Glutamatergic neuron (in vitro differentiated cells): ENCODE measurements at regions not wholly inside any gene's neighbourhood (a gene's known extent, or its start where the extent isn't known, plus 50 kb on each side); places are given as distances from the start of the nearest gene placed in this dataset.

Experiments
- DNase-seq: peaks from one replicate; pipeline ENCODE4 v3.0.0; 2022
- H3K27ac Mint-ChIP-seq: one replicate; pipeline ENCODE4 v1.8.0; 2020; ENCODE audit warnings: mild to moderate bottlenecking, mixed read lengths, inconsistent platforms; ENCODE audit not compliant: unreplicated experiment
- H3K27me3 Mint-ChIP-seq: one replicate; pipeline ENCODE4 v1.8.0; 2020; ENCODE audit warnings: mild to moderate bottlenecking, moderate library complexity, mixed read lengths, inconsistent platforms; ENCODE audit not compliant: unreplicated experiment
- H3K36me3 Mint-ChIP-seq: one replicate; pipeline ENCODE4 v1.8.0; 2020; ENCODE audit warnings: mild to moderate bottlenecking, mixed read lengths, inconsistent platforms; ENCODE audit not compliant: unreplicated experiment
- H3K4me1 Mint-ChIP-seq: one replicate; pipeline ENCODE4 v1.8.0; 2020; ENCODE audit warnings: mild to moderate bottlenecking, low read depth, mixed read lengths, inconsistent platforms; ENCODE audit not compliant: unreplicated experiment
- H3K4me3 Mint-ChIP-seq: one replicate; pipeline ENCODE4 v1.8.0; 2020; ENCODE audit warnings: mild to moderate bottlenecking, mixed read lengths, inconsistent platforms; ENCODE audit not compliant: unreplicated experiment
- H3K9me3 Mint-ChIP-seq: one replicate; pipeline ENCODE4 v1.8.0; 2020; ENCODE audit warnings: mild to moderate bottlenecking, moderate library complexity, mixed read lengths, inconsistent platforms; ENCODE audit not compliant: unreplicated experiment
- CTCF ChIP-seq: fragments of 200-600 bp; sonication (generic); IDR thresholded peaks from one replicate; pipeline ENCODE4 v1.5.0; 2021; ENCODE audit not compliant: partially characterized antibody, unreplicated experiment

DNA sequence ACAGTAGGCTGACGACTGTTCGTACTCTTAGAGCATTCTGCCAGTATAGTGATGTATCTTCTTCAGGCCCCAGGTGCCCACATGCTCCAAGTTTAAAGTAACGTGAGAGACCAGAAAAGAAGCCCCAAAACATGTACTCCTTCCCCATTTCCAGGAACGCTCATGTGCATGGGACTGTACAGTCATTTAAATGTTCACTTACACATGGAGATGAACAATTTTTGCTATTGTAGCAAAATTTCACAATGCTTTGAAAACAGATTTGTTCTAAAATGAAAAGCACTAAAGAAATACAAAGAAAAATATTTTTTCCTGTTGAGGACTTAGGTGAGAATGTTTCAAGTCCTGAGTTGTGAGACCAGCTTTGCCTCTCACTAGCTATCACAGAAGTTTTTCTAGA, 269.3 kb upstream of the PRDM1 start:
- H3K9me3 Mint-ChIP-seq = no peaks in the 10 kb centered on the region
- no peak overlapping the region for H3K27ac Mint-ChIP-seq
- no peaks in the 10 kb centered on the region for H3K4me1 Mint-ChIP-seq
- no peaks in the 10 kb centered on the region for H3K36me3 Mint-ChIP-seq
- no peak overlapping the region for H3K4me3 Mint-ChIP-seq
- peaks cover 1% of the 10 kb centered on the region for H3K27me3 Mint-ChIP-seq
- TF ChIP-seq CTCF = no peak
- DNase-seq = no peak

DNA sequence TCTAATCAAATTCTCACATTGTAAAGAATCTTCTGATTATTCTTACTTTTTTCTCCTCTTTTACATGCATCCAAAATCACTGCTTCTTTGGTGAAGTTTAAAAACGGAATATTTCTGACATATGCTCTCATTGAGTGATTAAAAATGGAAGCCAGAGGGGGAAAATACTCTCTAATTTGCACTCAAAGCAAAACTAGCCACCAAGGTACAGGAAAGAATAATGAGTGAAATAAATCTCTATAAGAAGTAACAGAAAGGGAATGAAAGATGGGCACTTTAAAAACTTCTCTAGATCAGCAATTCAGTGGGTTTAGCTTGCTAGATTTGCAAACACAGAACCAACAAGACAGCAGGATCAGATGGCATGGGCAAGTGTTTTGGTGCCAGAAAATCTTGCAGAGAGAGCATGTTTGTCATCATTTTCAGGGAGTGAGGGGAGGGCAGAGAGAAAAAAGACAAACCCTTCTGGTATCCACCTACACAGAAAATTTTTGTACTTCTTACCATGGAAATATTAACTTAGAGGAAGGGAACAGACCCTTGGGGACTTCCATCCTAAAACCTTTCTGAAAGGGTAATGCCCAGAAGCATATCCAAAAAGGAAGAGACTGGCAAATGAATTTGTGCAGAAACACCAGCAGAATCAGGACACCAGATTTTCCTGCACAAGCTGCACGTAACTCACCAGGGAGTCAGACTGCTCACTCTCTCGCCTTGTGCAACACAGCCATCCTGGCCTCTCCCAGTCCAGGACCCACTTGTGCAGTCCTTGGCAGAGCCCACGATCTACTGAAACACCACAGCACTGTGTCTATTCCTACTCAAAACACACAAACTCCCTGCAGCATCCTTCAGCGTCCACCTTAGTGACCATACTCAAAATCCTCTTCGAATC, 270.2 kb upstream of the PRDM1 start:
- no peaks in the 10 kb centered on the region for H3K4me1 Mint-ChIP-seq
- DNase-seq = no peak
- no peaks in the 10 kb centered on the region for H3K9me3 Mint-ChIP-seq

GRCh38 chr6:105814745-105815536, 271.2 kb upstream of the PRDM1 start:
- no peak for TF ChIP-seq CTCF
- Mint-ChIP-seq H3K4me3 (no peak overlapping the region), H3K27me3 (no peaks in the 10 kb centered on the region), H3K27ac (no peak overlapping the region), H3K36me3 (no peaks in the 10 kb centered on the region), H3K9me3 (no peaks in the 10 kb centered on the region), H3K4me1 (peaks cover 8% of the 10 kb centered on the region)
- DNase-seq = no peak

More for the DNA sequence above, 270.2 kb upstream of the PRDM1 start:
- no peak overlapping the region for H3K27ac Mint-ChIP-seq
- H3K36me3 Mint-ChIP-seq = no peaks in the 10 kb centered on the region
- no peak for TF ChIP-seq CTCF
- no peak overlapping the region for H3K4me3 Mint-ChIP-seq
- no peaks in the 10 kb centered on the region for H3K27me3 Mint-ChIP-seq

GRCh38 chr6:105810922-105811482, 275.1 kb upstream of the PRDM1 start:
- H3K27ac Mint-ChIP-seq = no peak overlapping the region
- no peak overlapping the region for H3K4me3 Mint-ChIP-seq
- H3K36me3 Mint-ChIP-seq = no peaks in the 10 kb centered on the region
- no peak for TF ChIP-seq CTCF
- no peaks in the 10 kb centered on the region for H3K9me3 Mint-ChIP-seq
- peaks cover 9% of the 10 kb centered on the region for H3K4me1 Mint-ChIP-seq
- H3K27me3 Mint-ChIP-seq = no peaks in the 10 kb centered on the region
- no peak for DNase-seq
